ENCODE measurements at regions not wholly inside any gene's neighbourhood (a gene's known extent, or its start where the extent isn't known, plus 50 kb on each side); places are given as distances from the start of the nearest gene placed in this dataset. TPM values are rescaled to one million over a fixed set of nuclear protein-coding genes. Genes with fewer than 3 reads are reported as not detected.

Small RNA genes in the stretch of these regions (microRNA-seq; reads per million reads assigned to microRNA genes)
- gene AL445647.2 (ENCODE audit: insufficient read depth, insufficient read length) (not detected), gene BRK1P2 (ENCODE audit: insufficient read depth, insufficient read length) (not detected), gene RF00212 (ENCODE audit: insufficient read depth, insufficient read length) (not detected), gene RNA5SP34 (ENCODE audit: insufficient read depth, insufficient read length) (not detected), gene RNU6-75P (ENCODE audit: insufficient read depth, insufficient read length) (not detected)

Small RNA genes in the stretch of these regions (small RNA-seq; reads per million reads assigned to genes)
- gene AL445647.2 (0 reads per million in 5 experiments), gene BRK1P2 (0 reads per million in 5 experiments), gene RF00212 (0 reads per million in 5 experiments), gene RNA5SP34 (0 to 0.15 (median 0) reads per million in 5 experiments), gene RNU6-75P (0 to 0.60 (median 0) reads per million in 5 experiments)

All from IMR-90 (cell line).